ENCODE measurements at regions not wholly inside any gene's neighbourhood (a gene's known extent, or its start where the extent isn't known, plus 50 kb on each side); places are given as distances from the start of the nearest gene placed in this dataset.

DNA sequence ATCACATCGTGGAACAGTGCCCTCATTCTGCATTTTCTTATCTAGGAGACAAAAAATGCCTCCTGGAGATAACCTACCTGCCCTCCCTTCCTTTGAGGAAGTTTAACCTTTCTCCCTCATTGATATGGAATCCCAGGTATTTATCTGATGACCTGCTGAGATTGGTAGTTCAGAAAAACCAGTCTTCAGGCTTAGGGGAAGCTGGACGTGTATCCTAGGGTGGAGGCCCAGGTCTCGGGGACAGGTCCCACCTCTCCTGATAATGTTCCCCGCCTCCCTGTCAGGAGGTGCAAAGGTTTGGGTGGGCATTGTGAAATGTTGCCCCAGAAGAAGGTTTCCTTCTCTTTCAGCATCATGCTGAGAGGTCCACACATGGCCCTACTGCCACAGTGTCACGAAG is 186.9 kb upstream of the NAV2 start:
- ATAC-seq: no peak

GRCh38 chr11:19525276-19525675 is 187.4 kb upstream of the NAV2 start:
- Histone ChIP-seq H3K4me3 (no peak overlapping the region), H3K4me1 (no peaks in the 10 kb centered on the region), H3K27me3 (no peaks in the 10 kb centered on the region), H3K36me3 (no peaks in the 10 kb centered on the region), H3K9me3 (no peaks in the 10 kb centered on the region), H3K27ac (no peak overlapping the region)
- ATAC-seq (no peak), DNase-seq (no peak)
- no peak for TF ChIP-seq CTCF (IDR thresholded peaks at IDR 0.05)
- intact Hi-C loops (cut with DNase I): no loop called here

More for the DNA sequence above, 186.9 kb upstream of the NAV2 start:
- Histone ChIP-seq H3K9me3 (no peaks in the 10 kb centered on the region), H3K36me3 (no peaks in the 10 kb centered on the region), H3K4me1 (no peaks in the 10 kb centered on the region), H3K27me3 (no peaks in the 10 kb centered on the region), H3K4me3 (no peak overlapping the region), H3K27ac (no peak overlapping the region)
- intact Hi-C loops (cut with DNase I): no loop called here
- no peak for TF ChIP-seq CTCF (IDR thresholded peaks at IDR 0.05)
- no peak for DNase-seq

DNA sequence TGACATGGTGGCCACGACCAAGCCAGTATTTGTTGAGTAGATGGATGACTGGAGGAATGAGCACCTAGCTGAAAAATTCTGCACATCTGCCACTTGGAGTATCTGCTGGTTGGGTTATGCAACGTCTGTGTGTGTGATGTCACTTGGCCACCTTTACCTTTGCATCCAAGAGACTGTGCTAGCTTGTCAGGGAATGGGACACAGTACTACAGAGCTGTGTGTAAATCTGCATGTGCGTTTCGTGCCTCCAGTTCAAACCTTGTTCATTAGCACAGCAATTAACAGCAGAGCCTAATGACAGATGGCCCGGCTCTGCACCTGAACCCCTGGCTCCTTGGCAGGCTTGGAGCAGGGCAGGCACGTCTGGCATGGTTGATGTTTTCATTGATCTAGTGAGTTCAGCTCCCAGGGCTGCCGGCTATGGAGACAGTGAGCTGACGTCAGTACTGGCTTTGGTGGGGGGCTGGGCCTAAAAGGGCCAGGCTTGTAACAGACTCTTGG is 188.4 kb upstream of the NAV2 start:
- no peak for ATAC-seq
- intact Hi-C loops (cut with DNase I): no loop called here
- DNase-seq: no peak
- H3K36me3 ChIP-seq: no peaks in the 10 kb centered on the region
- H3K27ac ChIP-seq: no peak overlapping the region
- no peaks in the 10 kb centered on the region for H3K4me1 ChIP-seq
- no peaks in the 10 kb centered on the region for H3K27me3 ChIP-seq
- no peak overlapping the region for H3K4me3 ChIP-seq
- H3K9me3 ChIP-seq: no peaks in the 10 kb centered on the region
- no peak for TF ChIP-seq CTCF (IDR thresholded peaks at IDR 0.05)

- Histone ChIP-seq H3K9me3 (no peaks in the 10 kb centered on the region), H3K4me1 (no peaks in the 10 kb centered on the region), H3K36me3 (no peaks in the 10 kb centered on the region), H3K4me3 (no peak overlapping the region), H3K27me3 (no peaks in the 10 kb centered on the region), H3K27ac (no peak overlapping the region)
- intact Hi-C loops (cut with DNase I): no loop called here
- DNase-seq (no peak), ATAC-seq (no peak)
- no peak for TF ChIP-seq CTCF (IDR thresholded peaks at IDR 0.05)
These were observed 192.0 kb upstream of the NAV2 start for GRCh38 chr11:19520681-19521080.

DNA sequence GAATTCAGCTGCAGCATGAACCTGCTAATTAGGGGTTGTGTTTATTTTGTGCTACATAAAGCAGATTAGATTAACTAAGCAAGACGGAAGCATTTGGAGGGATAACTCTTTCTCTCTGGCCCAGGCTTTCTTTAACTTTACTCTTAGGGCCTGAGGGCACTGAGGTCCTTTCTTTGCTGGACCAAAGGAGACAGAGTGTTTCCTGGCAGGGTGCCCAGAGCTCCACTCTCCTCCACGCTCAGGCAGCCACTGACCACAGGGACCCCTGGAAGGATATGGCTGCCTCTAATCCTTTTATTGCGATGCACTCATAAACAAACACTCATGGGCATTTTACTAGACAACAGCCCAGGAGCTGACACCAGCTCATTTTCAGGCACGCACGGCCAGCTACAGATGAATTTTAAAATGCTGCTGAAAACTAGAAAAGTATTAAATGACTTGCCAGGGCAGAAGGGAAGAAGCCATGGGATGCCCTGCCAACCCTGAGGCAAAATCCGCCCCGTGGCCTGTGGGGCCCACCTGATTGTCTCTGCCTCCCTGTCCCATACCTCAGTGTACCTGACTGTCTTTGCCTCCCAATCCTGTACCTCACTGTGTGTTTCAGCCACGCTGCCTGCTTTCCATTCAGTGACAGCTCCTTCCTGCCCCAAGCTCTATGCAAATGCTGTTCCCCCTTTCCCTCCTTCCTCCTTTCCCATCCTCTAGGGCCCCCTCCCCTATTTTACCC is 192.6 kb upstream of the NAV2 start:
- DNase-seq (no peak), ATAC-seq (no peak)
- no peak for TF ChIP-seq CTCF (IDR thresholded peaks at IDR 0.05)
- no peak overlapping the region for H3K4me3 ChIP-seq
- intact Hi-C loops (cut with DNase I): no loop called here
- no peaks in the 10 kb centered on the region for H3K27me3 ChIP-seq
- no peaks in the 10 kb centered on the region for H3K36me3 ChIP-seq
- H3K4me1 ChIP-seq: no peaks in the 10 kb centered on the region
- H3K9me3 ChIP-seq: no peaks in the 10 kb centered on the region
- no peak overlapping the region for H3K27ac ChIP-seq

All from upper lobe of right lung (tissue), 1 donor.